ENCODE measurements at regions not wholly inside any gene's neighbourhood (a gene's known extent, or its start where the extent isn't known, plus 50 kb on each side); places are given as distances from the start of the nearest gene placed in this dataset.

- no peak for DNase-seq (ENCODE audit: low read depth in 2 of 2)
Observed at GRCh38 chr2:12284487-12284886, 432.2 kb upstream of the TRIB2 start.

DNA sequence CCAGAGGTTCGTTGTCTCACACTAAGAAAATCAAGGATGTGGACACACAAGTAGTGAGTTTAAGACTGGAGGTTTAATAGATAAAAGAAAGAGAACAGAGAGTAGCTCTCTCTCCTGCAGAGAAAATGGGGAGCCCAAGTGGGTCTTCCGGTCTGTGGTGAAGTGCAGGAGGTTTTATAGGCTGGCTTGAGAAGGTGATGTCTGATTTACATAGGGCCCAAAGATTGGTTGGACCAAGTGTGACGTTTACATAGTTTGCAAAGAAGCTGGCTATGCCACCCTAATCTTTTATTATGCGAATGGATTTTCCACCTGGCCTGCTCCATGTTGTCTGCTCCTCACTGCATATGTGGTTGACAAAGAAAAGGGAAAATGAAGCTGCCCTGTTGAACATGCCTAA, 430.4 kb upstream of the TRIB2 start:
- DNase-seq (ENCODE audit: low read depth in 2 of 2) = no peak

GRCh38 chr2:12287220-12287751, 429.4 kb upstream of the TRIB2 start:
- no peak for DNase-seq (ENCODE audit: low read depth in 2 of 2)

- DNase-seq (ENCODE audit: low read depth in 2 of 2) = no peak
Observed at GRCh38 chr2:12288048-12288447, 428.7 kb upstream of the TRIB2 start.

- DNase-seq (ENCODE audit: low read depth in 2 of 2) = no peak
Observed at GRCh38 chr2:12289120-12289802, 427.5 kb upstream of the TRIB2 start.

GRCh38 chr2:12291303-12291702, 425.4 kb upstream of the TRIB2 start:
- no peak for DNase-seq (ENCODE audit: low read depth in 2 of 2)

GRCh38 chr2:12293874-12294273, 422.9 kb upstream of the TRIB2 start:
- DNase-seq (ENCODE audit: low read depth in 2 of 2) = no peak

DNA sequence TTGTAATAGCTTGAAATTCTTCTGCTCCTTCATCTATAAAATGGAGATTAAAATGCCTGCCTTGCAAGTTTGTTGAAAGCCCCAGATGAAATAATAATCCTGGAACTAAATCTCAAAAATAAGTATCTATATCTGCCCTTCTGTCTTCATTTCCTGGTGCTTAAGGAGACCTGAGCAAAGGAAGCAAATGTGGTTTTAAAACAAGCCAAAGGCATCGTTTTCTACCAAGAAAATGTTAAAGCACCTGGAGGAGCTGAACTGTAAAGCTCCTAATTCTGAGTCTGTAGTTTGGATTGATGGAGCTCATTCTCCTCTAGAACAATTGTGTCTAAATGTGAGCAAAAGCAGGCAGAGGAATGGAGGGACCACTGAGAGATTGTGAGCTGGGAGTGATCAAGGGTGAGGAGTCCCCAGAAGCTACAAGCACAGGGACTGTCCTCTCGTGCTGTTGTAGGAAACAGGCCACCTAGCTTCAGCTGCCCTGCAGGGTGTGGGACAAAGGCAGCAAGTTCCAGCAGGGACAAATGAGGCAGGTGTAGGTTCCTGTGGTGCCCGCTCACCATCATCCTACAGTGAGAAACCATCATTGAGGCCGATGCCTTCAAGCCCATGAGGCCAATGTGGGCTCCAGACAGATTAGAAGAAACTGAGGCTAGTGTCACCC, 420.7 kb upstream of the TRIB2 start:
- DNase-seq (ENCODE audit: low read depth in 2 of 2) = no peak

DNA sequence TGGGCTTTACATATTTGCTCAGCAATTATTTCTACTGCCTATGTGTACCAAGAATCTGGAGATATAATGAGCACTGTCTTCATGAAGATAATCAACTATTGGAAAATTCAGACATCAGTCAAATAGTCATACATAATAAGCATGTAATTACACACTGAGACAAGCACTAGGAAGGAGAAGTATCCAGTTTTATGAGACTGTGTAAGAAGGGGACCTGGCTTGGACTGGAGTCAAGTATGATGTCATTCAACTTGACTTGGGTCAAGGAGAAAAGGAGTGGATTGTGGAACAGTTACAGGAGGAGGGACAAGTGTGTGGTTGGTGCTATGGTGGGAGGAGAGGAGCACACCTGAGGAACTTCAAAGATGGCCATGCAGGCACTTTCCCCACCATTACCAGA, 419.8 kb upstream of the TRIB2 start:
- no peak for DNase-seq (ENCODE audit: low read depth in 2 of 2)

DNA sequence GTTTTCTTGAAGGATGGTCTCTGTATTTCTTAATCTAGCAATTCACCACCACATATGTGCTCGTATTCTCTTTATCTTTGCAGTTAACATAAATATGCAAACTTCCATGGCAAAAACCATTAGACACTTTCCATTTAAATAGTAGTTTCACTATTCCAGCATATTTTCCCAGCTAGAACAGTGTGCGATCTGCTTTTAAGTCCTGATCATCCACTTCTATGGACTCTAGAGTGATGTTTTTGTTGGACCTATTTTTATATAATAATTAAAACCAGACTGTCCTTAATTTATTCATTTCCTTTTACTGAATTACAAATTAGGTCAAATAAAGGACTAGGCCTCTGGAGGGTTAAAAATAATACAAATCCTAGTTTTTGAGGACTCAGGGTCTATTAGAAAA, 418.4 kb upstream of the TRIB2 start:
- no peak for DNase-seq (ENCODE audit: low read depth in 2 of 2)

DNA sequence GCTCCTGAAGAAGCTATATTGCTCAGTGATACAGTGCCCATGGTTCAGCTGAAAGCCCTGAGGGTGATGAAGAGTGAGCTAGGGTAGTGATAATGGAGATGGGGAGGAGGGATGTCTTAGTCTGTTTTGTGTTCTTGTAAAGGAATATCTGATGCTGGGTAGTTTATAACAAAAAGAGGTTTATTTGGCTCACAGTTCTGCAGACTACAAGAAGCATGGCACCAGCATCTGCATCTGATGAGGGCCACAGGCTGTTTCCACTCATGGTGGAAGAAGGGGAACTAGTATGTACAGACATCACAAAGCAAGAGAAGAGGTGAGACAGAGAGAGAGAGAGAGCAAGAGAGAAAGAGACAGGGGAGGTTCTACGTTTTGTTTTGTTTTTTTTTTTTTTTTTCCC, 417.3 kb upstream of the TRIB2 start:
- no peak for DNase-seq (ENCODE audit: low read depth in 2 of 2)

DNA sequence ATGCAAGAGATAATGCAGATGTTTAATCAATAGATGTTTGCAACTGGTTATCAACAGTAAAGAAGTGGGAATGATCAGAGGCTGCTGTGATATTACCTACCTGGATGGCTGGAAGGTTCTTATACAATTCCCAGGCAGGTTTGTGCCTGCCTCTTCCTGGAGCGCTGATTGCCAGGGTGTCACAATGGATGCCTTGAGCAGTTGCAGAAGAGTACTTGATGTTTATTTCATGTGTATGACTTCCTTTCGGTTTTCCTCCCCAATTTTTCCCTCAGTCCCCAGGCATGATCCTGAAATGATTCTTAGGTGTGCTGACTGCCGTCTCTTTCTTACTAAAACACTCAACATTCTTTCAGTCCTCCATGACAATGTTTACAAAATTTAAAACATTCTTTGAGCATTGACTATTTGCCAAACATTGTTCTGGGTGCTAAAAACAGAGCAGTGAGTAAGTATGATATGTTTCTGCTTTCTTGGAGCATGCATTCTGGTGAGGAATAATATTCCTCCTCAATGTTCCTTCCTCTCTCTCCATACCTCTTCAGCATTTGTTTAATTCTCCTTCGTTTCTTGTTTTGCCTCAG, 416.6 kb upstream of the TRIB2 start:
- DNase-seq (ENCODE audit: low read depth in 2 of 2) = no peak

DNA sequence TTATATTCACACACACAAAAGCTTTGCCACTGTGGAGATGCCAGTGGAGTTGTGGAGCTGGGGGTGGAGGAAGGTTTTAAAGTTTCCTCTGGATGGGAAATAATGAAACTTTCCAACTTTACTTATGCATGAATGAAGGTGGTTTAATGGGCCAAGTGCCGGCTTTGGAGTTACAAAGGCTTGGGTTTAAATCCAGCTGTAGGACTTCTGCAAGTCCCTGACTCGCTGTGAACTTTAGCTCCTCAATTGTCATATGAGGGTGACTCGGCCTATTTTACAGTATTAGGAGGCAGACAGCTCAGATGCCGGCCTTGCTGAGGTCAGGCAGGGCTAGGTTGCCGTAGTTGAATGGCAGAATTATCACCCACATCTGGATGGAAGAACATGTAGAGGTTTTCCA, 415.8 kb upstream of the TRIB2 start:
- no peak for DNase-seq (ENCODE audit: low read depth in 2 of 2)

DNA sequence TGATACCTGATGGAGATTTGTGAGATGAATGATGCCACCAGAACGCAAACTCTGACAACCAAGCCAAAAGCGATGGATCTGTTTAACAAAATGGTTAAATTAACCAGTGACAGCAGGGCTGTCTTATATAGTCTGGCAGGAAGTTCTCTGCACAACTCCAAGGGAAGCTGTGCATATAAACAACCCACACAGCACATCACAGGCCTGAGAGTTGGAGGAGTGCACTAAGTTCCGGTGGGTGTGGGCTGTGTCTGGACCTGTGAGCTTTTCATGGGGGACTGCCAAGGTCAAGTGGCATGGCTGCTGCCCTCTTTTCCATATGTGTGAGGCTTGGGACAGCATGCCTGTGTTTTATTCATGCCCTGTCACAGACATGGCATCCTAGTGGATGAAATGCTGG, 414.6 kb upstream of the TRIB2 start:
- no peak for DNase-seq (ENCODE audit: low read depth in 2 of 2)

DNA sequence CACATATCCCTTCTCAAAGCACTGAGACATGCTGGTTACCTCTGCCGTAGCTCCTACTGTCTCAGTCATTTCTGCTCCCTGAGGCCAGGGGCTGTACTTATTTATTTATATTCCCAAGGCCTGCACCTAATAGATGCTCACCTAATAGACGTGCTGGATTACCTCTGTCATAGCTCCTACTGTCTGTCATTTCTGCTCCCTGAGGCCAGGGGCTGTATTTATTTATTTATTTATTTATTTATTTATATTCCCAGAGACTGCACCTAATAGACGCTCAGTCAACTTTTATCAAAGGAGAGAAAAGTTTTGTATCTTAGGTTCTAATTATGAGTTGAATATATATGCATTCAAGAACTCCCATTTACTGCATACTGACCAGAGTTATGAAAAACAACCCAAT, 414.0 kb upstream of the TRIB2 start:
- DNase-seq (ENCODE audit: low read depth in 2 of 2) = no peak

GRCh38 chr2:12303181-12304030, 413.3 kb upstream of the TRIB2 start:
- no peak for DNase-seq (ENCODE audit: low read depth in 2 of 2)

GRCh38 chr2:12304564-12305171, 412.1 kb upstream of the TRIB2 start:
- no peak for DNase-seq (ENCODE audit: low read depth in 2 of 2)

- no peak for DNase-seq (ENCODE audit: low read depth in 2 of 2)
Observed at GRCh38 chr2:12305931-12306330, 410.8 kb upstream of the TRIB2 start.

GRCh38 chr2:12310399-12310798, 406.3 kb upstream of the TRIB2 start:
- no peak for DNase-seq (ENCODE audit: low read depth in 2 of 2)

DNA sequence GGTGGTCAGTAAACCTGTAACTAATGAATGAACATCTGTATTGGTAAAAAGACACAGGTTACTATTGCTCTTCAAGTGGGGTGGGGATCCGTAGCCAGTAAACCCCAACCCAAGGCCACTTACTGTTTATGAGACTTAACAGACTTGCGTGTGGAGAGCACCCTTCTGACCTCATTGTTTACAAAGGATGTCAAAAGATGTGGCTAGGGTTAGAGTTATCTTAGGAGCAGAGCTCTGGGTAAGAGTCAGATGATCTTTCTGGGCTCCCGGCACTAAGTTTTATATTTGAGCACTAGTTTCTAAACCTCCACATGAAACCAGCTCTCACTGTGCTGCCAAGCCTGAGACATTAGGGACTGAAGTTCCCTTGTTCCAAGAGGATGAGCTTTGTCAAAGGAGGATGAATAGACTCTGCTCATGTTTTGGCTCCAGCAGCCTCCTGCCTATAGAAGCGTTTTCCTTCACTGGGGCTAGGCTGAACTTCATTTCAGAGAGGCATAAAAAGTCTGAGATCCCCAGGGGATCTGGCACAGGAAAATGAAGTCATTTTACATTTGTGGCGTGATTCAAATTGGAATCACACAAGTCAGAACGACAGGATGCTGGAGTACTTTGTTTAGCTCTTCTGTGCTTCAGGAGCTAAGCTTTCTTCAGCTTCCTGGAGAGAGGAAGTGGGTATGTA, 403.1 kb upstream of the TRIB2 start:
- no peak for DNase-seq (ENCODE audit: low read depth in 2 of 2)

GRCh38 chr2:12314127-12314760, 402.5 kb upstream of the TRIB2 start:
- DNase-seq (ENCODE audit: low read depth in 2 of 2) = no peak
